Spleen (tissue), 11 donors: ENCODE measurements at regions not wholly inside any gene's neighbourhood (a gene's known extent, or its start where the extent isn't known, plus 50 kb on each side); places are given as distances from the start of the nearest gene placed in this dataset.

Experiments used
- DNase-seq: peaks from one replicate; pipeline ENCODE4 v3.0.0-alpha.2; 2020
- H3K27ac ChIP-seq, 8 donors: fragments of 200-600 bp; sonication (generic) in 7 of 8; 1 replicate in 4 of 8; 2 replicates in 4 of 8; pipeline versions ENCODE4 v1.5.0 to v1.8.0; 2016 to 2021; ENCODE audit warnings: inconsistent platforms in 4 of 8, mild to moderate bottlenecking in 4 of 8, moderate library complexity in 1 of 8
- H3K27me3 ChIP-seq, 7 donors: fragments of 200-600 bp; sonication (generic) in 6 of 7; replicated peaks in 1 of 7; 1 replicate in 4 of 7; 2 replicates in 3 of 7; pipeline versions ENCODE4 v1.5.0 to v1.8.0; 2016 to 2021; ENCODE audit warnings: inconsistent platforms in 3 of 7, mild to moderate bottlenecking in 1 of 7
- H3K36me3 ChIP-seq, 6 donors: fragments of 200-600 bp; sonication (generic) in 5 of 6; 1 replicate in 4 of 6; 2 replicates in 2 of 6; pipeline versions ENCODE4 v1.5.0 to v1.8.0; 2016 to 2021; ENCODE audit warnings: inconsistent platforms in 2 of 6
- H3K4me1 ChIP-seq, 6 donors: fragments of 200-600 bp; sonication (generic) in 5 of 6; 1 replicate in 3 of 6; 2 replicates in 3 of 6; pipeline versions ENCODE4 v1.5.0 to v1.8.0; 2016 to 2021; ENCODE audit warnings: inconsistent platforms in 3 of 6
- H3K4me3 ChIP-seq, 8 donors: fragments of 200-600 bp; sonication (generic) in 7 of 8; 1 replicate in 4 of 8; 2 replicates in 4 of 8; pipeline versions ENCODE4 v1.5.0 to v1.8.0; 2016 to 2021; ENCODE audit warnings: inconsistent platforms in 4 of 8, mild to moderate bottlenecking in 4 of 8, moderate library complexity in 2 of 8
- H3K9me3 ChIP-seq, 8 donors: fragments of 200-600 bp; sonication (generic) in 7 of 8; 1 replicate in 4 of 8; 2 replicates in 4 of 8; pipeline versions ENCODE4 v1.5.0 to v1.8.0; 2016 to 2021; ENCODE audit warnings: inconsistent platforms in 4 of 8
- POLR2A ChIP-seq, 3 donors: fragments of 450-650 bp; IDR thresholded peaks; one replicate each; pipeline ENCODE4 v1.5.1; 2017; ENCODE audit warnings: antibody characterized with exemption in 3 of 3, mild to moderate bottlenecking in 1 of 3
- POLR2AphosphoS5 ChIP-seq, 3 donors: sonication (generic); formaldehyde crosslinking; IDR thresholded peaks; one replicate each; pipeline ENCODE4 v1.5.1; 2017; ENCODE audit warnings: antibody characterized with exemption in 3 of 3
- WGBS, 5 donors: extraction: QIAGEN DNeasy Blood & Tissue Kit in 3 of 5; methylation state at CpG; one replicate each; pipeline versions ENCODE4 v1.1.5 to v1.1.7; 2013 to 2018; 5-methylcytosine and 5-hydroxymethylcytosine counted together
- intact Hi-C: fragments of 100-400 bp; cut with DNase I; formaldehyde crosslinking; loops from one replicate; pipeline ENCODE4 v1.15.0; 2023; ENCODE audit warnings: low total_unique reads
- TF ChIP-seq, protein P1 (sequence below), 11 experiments: fragments of 200-600 bp in 7 of 11; fragments of 450-650 bp in 4 of 11; sonication (generic) in 4 of 11; IDR thresholded peaks in 8 of 11; conservative IDR thresholded peaks in 3 of 11; 1 replicate in 7 of 11; 2 replicates in 4 of 11; pipeline versions ENCODE4 v1.4.0 to v1.8.0; 2016 to 2021; ENCODE audit warnings: antibody characterized with exemption in 11 of 11, inconsistent platforms in 4 of 11, mild to moderate bottlenecking in 1 of 11
- donor health status: healthy with polysubstance abuse.
- donor health status: DM: no; HTN: no; CAD: no; lungs with moderate emphysema.
- donor health status: DM: no; HTN: no; CAD: no.
- donor health status: Bipolar disorder and iron deficiency.
- donor health status: healthy.
- donor health status: DM: no; HTN: no; CAD: no.
- donor health status: DM: yes; HTN: yes; CAD: no.

DNA sequence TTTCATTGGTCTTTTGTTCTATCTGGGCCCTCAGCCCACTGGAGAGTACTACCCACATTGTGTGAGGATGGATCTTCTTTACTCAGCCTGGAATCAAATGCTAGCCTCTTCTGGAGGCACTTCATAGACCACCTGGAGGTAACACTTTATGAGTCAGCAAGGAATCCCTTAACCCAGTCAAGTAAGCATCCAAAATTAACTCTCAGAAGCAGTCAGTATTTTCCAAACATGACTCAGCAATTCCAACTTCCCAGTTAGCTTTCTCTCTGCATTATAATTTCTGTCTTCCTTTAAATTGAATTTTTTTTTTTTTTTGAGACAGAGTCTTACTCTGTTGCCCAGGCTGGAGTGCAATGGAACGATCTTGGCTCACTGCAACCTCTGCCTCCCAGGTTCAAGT is 142.7 kb downstream of the ACKR3 start:
- no peak for DNase-seq
- Histone ChIP-seq H3K27ac (peak overlapping the region in 2 of 8 donors; percentile 14 to 48), H3K9me3 (no peaks in the 10 kb centered on the region), H3K36me3 (no peaks in the 10 kb centered on the region), H3K4me1 (peaks cover 0 to 42% (median 18%) of the 10 kb centered on the region in 6 donors), H3K27me3 (peaks cover 0 to 23% (median 0%) of the 10 kb centered on the region in 7 donors), H3K4me3 (no peak overlapping the region)
- TF ChIP-seq, protein P1, sequence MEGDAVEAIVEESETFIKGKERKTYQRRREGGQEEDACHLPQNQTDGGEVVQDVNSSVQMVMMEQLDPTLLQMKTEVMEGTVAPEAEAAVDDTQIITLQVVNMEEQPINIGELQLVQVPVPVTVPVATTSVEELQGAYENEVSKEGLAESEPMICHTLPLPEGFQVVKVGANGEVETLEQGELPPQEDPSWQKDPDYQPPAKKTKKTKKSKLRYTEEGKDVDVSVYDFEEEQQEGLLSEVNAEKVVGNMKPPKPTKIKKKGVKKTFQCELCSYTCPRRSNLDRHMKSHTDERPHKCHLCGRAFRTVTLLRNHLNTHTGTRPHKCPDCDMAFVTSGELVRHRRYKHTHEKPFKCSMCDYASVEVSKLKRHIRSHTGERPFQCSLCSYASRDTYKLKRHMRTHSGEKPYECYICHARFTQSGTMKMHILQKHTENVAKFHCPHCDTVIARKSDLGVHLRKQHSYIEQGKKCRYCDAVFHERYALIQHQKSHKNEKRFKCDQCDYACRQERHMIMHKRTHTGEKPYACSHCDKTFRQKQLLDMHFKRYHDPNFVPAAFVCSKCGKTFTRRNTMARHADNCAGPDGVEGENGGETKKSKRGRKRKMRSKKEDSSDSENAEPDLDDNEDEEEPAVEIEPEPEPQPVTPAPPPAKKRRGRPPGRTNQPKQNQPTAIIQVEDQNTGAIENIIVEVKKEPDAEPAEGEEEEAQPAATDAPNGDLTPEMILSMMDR (IDR thresholded peaks at IDR 0.05 in 8 of 11, conservative IDR thresholded peaks at IDR 0.05 in 3 of 11), result no peak
- no peak for TF ChIP-seq POLR2AphosphoS5 (IDR thresholded peaks at IDR 0.05)
- WGBS, 5 donors, result 80 to 100% (median 94%) methylated on average over 1 of the region's 1 CpG
- intact Hi-C loops, result loop anchor here (10.0 kb wide), 2 partner anchors 138 to 312 kb away; no protein-coding TSS in a partner anchor

DNA sequence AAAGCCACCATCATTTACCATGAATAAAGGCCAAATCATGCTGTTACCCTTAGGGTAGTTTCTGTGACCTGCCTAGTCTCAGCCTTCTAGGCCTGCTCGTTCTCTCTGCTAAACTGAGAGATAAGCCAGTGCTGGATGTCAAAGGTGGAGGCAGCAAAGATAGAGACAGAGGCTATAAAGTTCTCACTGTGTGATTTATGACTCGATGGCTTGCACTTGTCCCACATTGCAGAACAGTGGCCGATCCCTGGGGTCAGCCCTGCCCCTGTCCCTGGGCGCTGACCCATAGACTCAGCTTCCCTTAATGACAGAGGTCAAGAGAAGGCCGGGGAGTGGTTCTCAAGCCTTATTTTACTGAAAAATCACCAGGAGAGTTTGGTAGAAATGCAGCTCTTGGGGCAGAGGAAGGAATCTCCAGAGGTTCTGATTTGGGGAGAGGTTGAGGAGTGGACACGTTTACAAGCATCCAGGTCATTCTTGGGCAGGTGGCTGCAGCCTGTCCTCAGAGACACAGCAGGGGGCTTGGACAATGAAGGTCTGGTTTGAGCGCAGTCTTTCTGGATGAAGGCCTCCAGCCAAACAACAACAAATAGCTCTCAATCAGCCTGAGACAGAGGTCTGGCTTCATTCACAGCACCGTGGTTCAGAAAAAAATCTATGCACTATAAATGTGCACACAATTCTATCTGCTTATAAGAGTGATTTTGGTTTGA is 143.5 kb downstream of the ACKR3 start:
- WGBS, 5 donors, result 71 to 87% (median 78%) methylated on average over 8 of the region's 8 CpGs

DNA sequence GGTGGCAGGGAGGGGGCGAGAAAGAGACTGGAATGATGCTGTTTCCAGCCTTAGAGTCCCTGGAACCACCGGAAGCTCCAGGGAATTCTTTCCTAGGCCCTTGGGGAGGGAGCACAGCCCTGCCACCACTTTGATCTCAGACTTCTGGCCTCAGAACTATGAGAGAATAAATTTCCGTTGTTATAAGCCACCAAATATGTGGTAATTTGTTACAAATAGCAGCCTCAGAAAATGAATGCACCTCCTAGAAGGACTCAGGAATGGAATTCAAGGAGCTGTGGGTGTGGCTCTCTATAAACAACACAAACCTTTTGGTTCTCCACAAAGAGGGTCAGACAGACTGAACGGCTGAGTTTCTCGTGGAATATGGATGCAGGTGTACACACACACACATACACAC is 144.5 kb downstream of the ACKR3 start:
- no peak overlapping the region for H3K4me3 ChIP-seq
- peaks cover 0 to 42% (median 18%) of the 10 kb centered on the region in 6 donors for H3K4me1 ChIP-seq
- peaks cover 0 to 23% (median 0%) of the 10 kb centered on the region in 7 donors for H3K27me3 ChIP-seq
- no peaks in the 10 kb centered on the region for H3K36me3 ChIP-seq
- H3K9me3 ChIP-seq, result no peaks in the 10 kb centered on the region
- no peak for TF ChIP-seq POLR2A (IDR thresholded peaks at IDR 0.05)
- TF ChIP-seq POLR2AphosphoS5 (IDR thresholded peaks at IDR 0.05), result no peak
- TF ChIP-seq, protein P1 (IDR thresholded peaks at IDR 0.05 in 8 of 11, conservative IDR thresholded peaks at IDR 0.05 in 3 of 11), result no peak
- no peak for DNase-seq
- no peak overlapping the region for H3K27ac ChIP-seq
- 62 to 91% (median 81%) methylated on average over 5 of the region's 5 CpGs for WGBS, 5 donors
- intact Hi-C loops, result loop anchor here (10.0 kb wide), 2 partner anchors 139 to 311 kb away; no protein-coding TSS in a partner anchor

More for the DNA sequence above, 143.5 kb downstream of the ACKR3 start:
- no peaks in the 10 kb centered on the region for H3K9me3 ChIP-seq
- peaks cover 0 to 23% (median 0%) of the 10 kb centered on the region in 7 donors for H3K27me3 ChIP-seq
- H3K27ac ChIP-seq, result no peak overlapping the region
- no peaks in the 10 kb centered on the region for H3K36me3 ChIP-seq
- no peak for DNase-seq
- TF ChIP-seq, protein P1 (IDR thresholded peaks at IDR 0.05 in 8 of 11, conservative IDR thresholded peaks at IDR 0.05 in 3 of 11), result no peak
- no peak for TF ChIP-seq POLR2AphosphoS5 (IDR thresholded peaks at IDR 0.05)
- no peak for TF ChIP-seq POLR2A (IDR thresholded peaks at IDR 0.05)
- intact Hi-C loops, result loop anchor here (10.0 kb wide), 2 partner anchors 138 to 312 kb away; no protein-coding TSS in a partner anchor
- no peak overlapping the region for H3K4me3 ChIP-seq
- peaks cover 0 to 42% (median 18%) of the 10 kb centered on the region in 6 donors for H3K4me1 ChIP-seq

DNA sequence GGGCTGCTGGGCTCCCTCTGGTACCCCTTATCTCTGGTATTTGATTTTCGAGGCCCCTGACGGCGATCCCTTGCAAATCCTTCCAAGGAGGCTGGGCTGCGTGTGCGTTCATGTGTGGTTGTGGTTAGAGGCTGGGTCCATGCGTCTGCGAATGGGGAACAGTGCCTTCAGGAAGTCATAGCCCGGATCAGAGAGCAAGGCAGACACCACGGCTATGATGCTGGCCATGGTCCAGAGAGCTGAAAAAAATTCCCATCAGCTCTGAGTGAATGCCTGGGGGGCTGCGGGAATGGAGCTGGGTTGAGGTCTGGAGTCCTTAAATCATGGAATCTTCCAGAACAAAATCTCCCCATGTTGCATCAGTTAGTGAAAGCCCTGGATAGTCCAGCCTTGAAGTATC is 145.5 kb downstream of the ACKR3 start:
- WGBS, 5 donors, result 13 to 30% (median 21%) methylated on average over 8 to 10 of the region's 10 CpGs
- intact Hi-C loops, result loop anchor here (10.0 kb wide), 2 partner anchors 140 to 310 kb away; no protein-coding TSS in a partner anchor

More for the DNA sequence above, 145.5 kb downstream of the ACKR3 start:
- no peaks in the 10 kb centered on the region for H3K36me3 ChIP-seq
- peaks cover 0 to 23% (median 0%) of the 10 kb centered on the region in 7 donors for H3K27me3 ChIP-seq
- TF ChIP-seq, protein P1 (IDR thresholded peaks at IDR 0.05 in 8 of 11, conservative IDR thresholded peaks at IDR 0.05 in 3 of 11), result no peak
- no peak for TF ChIP-seq POLR2AphosphoS5 (IDR thresholded peaks at IDR 0.05)
- DNase-seq, result peak; percentile 62
- H3K4me1 ChIP-seq, result peaks cover 0 to 49% (median 18%) of the 10 kb centered on the region in 6 donors
- no peak overlapping the region for H3K4me3 ChIP-seq
- H3K9me3 ChIP-seq, result no peaks in the 10 kb centered on the region
- no peak overlapping the region for H3K27ac ChIP-seq
